Vagina (tissue), 2 donors: ENCODE measurements at regions not wholly inside any gene's neighbourhood (a gene's known extent, or its start where the extent isn't known, plus 50 kb on each side); places are given as distances from the start of the nearest gene placed in this dataset.
"Not testable (repeated sequence)": the region's sequence is repeated elsewhere in the genome, so short reads cannot be mapped to it uniquely, and the experiment has no call there.

Experiments
- CTCF ChIP-seq, 3 experiments: fragments of 450-650 bp in 2 of 3; fragments of 200-600 bp in 1 of 3; sonication (generic) in 1 of 3; IDR thresholded peaks; one replicate each; pipeline ENCODE4 v1.5.1; 2017 to 2019; ENCODE audit warnings: antibody characterized with exemption in 3 of 3, mild to moderate bottlenecking in 2 of 3, moderate library complexity in 2 of 3
- POLR2A ChIP-seq, 2 donors: fragments of 450-650 bp; IDR thresholded peaks; one replicate each; pipeline ENCODE4 v1.6.1; 2017; ENCODE audit warnings: antibody characterized with exemption in 2 of 2, mild to moderate bottlenecking in 2 of 2, moderate library complexity in 2 of 2

- not testable (repeated sequence) for TF ChIP-seq CTCF, POLR2A (IDR thresholded peaks at IDR 0.05)
These were observed 575.2 kb upstream of the ACVR2A start for GRCh38 chr2:147269581-147269980.
